Muscle of leg (tissue), 3 donors: ENCODE measurements at regions not wholly inside any gene's neighbourhood (a gene's known extent, or its start where the extent isn't known, plus 50 kb on each side); places are given as distances from the start of the nearest gene placed in this dataset.
"Not testable (repeated sequence)": the region's sequence is repeated elsewhere in the genome, so short reads cannot be mapped to it uniquely, and the experiment has no call there.

Experiments
- DNase-seq: peaks from one replicate; pipeline ENCODE4 v3.0.0; 2013
- H3K27ac ChIP-seq: one replicate; pipeline ENCODE4 v1.5.1; 2013; ENCODE audit warnings: mild to moderate bottlenecking, low read length, control low read depth
- H3K27me3 ChIP-seq: one replicate; pipeline ENCODE4 v1.6.1; 2013; ENCODE audit warnings: low read length; ENCODE audit not compliant: control insufficient read depth, insufficient read depth
- H3K36me3 ChIP-seq: one replicate; pipeline ENCODE4 v1.6.1; 2013; ENCODE audit warnings: low read length; ENCODE audit not compliant: control insufficient read depth, insufficient read depth
- H3K4me1 ChIP-seq: one replicate; pipeline ENCODE4 v1.6.1; 2013; ENCODE audit warnings: low read length; ENCODE audit not compliant: control insufficient read depth, insufficient read depth
- H3K4me3 ChIP-seq: one replicate; pipeline ENCODE4 v1.5.1; 2013; ENCODE audit warnings: low read length, control low read depth
- H3K9me3 ChIP-seq: replicated peaks from 2 replicates; pipeline ENCODE4 v1.6.1; 2013; ENCODE audit warnings: low read depth, low read length; ENCODE audit not compliant: control insufficient read depth
- WGBS: methylation state at CpG from one replicate; pipeline ENCODE4 v1.1.5; 2013; ENCODE audit warnings: missing lambda C conversion rate; ENCODE audit not compliant: insufficient coverage; 5-methylcytosine and 5-hydroxymethylcytosine counted together

DNA sequence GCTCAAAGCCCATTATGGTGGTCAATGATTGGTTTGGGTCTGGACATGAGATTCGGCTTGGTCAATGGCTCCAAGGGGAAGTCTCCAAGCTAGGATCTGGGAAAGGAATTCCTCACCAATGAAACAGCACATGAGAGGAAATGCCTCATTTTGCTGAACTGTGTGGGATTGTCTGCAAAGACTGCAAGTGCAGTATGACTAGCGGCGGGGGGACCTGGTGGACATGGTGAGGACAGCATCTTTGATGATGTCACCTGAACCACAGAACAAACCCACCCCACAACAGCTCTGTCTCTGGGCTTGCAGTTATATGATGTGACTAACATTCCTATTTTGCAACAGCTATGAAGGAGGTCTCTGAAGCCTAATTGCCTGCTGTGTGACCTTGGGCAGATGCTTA, 50.6 kb upstream of the NKD1 start:
- 40% methylated on average over 1 of the region's 3 CpGs for WGBS
- Histone ChIP-seq H3K4me3 (no peak overlapping the region), H3K4me1 (peaks cover 8% of the 10 kb centered on the region), H3K36me3 (no peaks in the 10 kb centered on the region), H3K27ac (no peak overlapping the region), H3K9me3 (peaks cover 3% of the 10 kb centered on the region), H3K27me3 (peaks cover 7% of the 10 kb centered on the region)
- DNase-seq: no peak

DNA sequence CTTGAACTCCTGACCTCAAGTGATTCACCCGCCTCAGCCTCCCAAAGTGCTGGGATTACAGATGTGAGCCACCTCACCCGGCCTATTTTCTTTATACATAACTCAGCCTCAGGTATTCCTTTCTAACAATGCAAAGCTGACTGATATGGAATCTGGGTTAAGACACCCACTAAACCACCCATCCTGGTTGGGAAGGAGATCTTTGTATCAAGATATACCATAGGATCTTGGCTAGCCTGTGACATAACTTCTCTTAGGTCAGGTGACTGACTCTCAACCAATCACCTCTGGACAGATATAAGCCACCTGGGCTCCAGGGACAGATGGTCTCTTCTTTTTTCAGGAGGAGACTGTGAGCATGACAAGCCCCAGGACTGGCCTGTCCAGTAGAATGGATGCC, 51.2 kb upstream of the NKD1 start:
- WGBS: 100% methylated on average over 1 of the region's 2 CpGs

DNA sequence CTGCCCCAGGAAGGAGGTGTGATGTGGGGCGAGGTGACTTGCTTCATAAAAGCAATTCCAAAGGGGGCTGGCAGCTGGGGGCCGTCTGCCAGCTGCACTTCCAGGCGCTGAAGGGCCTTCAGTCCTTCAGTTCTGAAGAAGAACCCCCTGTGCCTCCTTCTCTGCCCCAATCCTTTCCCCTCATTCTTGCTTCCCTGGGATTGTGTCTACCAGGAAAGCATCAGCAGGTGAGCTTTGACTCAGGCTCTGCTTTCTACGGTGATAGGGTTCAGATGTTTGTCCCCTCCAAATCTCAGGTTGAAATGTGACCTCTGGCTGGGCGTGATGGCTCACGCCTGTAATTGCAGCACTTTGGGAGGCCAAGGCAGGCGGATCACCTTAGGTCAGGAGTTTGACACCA, 52.5 kb upstream of the NKD1 start:
- WGBS: 72% methylated on average over 5 of the region's 7 CpGs
- Histone ChIP-seq H3K4me3 (no peak overlapping the region), H3K27ac (no peak overlapping the region), H3K4me1 (peaks cover 8% of the 10 kb centered on the region), H3K9me3 (no peaks in the 10 kb centered on the region), H3K36me3 (no peaks in the 10 kb centered on the region), H3K27me3 (peaks cover 7% of the 10 kb centered on the region)
- DNase-seq: no peak

More for the DNA sequence above, 51.2 kb upstream of the NKD1 start:
- Histone ChIP-seq H3K4me1 (peaks cover 8% of the 10 kb centered on the region), H3K27me3 (peaks cover 7% of the 10 kb centered on the region), H3K4me3 (no peak overlapping the region), H3K9me3 (peaks cover under 1% of the 10 kb centered on the region), H3K36me3 (no peaks in the 10 kb centered on the region), H3K27ac (no peak overlapping the region)
- no peak for DNase-seq

DNA sequence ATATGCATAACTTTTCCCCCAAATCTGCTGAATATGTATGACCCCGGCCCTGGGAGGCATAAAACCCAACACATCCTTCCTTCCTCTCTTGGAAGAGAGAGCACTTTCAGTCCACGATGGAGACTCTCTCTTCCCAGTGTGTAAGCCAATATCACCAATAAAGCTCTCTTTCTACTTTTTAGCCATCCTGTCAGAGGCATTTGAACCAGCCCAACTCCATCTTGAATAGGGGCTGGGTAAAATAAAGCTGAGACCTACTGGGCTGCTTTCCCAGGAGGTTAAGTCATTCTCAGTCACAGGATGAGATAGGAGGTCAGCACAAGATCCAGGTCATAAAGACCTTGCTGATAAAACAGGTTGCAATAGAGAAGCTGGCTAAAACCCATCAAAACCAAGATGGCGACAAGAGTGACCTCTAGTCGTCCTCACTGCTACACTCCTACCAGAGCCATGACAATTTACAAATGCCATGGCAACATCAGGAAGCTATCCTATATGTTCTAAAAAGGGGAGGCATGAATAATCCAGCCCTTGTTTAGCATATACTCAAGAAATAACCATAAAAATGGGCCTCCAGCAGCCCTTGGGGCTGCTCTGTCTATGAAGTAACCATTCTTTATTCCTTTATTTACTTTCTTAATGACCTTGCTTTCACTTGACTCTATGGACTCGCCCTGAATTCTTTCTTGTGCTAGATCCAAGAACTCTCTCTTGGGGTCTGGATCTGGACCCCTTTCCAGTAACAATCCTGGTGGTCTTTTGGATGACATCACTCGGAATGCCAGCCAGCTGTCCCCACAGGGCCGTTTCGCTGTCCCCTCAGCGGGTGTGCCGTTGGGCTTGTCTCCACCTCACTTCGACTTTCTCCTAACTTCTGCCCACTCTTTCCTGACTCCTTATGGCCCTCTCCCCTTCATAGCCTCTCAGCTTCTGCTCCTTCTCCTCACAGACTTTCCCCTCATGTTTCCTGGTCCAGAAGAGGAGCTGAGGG, 53.4 kb upstream of the NKD1 start:
- Histone ChIP-seq H3K4me1 (peaks cover 8% of the 10 kb centered on the region), H3K4me3 (no peak overlapping the region), H3K27me3 (peaks cover 7% of the 10 kb centered on the region), H3K27ac (no peak overlapping the region), H3K36me3 (no peaks in the 10 kb centered on the region), H3K9me3 (no peaks in the 10 kb centered on the region)
- DNase-seq: no peak
- 59% methylated on average over 10 of the region's 11 CpGs for WGBS

DNA sequence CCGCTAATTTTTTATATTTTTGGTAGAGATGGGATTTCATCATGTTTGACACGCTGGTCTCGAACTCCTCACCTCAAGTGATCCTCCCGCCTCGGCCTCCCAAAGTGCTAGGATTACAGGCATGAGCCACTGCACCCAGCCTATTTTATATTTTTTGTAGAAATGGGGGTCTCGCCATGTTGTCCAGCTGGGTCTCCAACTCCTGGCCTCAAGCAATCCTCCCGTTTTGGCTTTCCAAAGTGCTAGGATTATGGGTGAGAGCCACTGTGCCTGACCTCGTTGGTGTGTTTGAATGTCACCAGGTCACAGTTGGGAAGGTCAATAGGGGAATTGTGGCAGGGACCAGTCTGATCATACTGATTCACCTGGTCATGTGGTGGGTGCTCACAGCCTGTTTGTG, 56.7 kb upstream of the NKD1 start:
- no peaks in the 10 kb centered on the region for H3K4me1 ChIP-seq
- DNase-seq: no peak
- no peaks in the 10 kb centered on the region for H3K27me3 ChIP-seq
- H3K36me3 ChIP-seq: no peaks in the 10 kb centered on the region
- no peak overlapping the region for H3K4me3 ChIP-seq
- H3K27ac ChIP-seq: no peak overlapping the region
- WGBS: 76% methylated on average over 2 of the region's 8 CpGs
- H3K9me3 ChIP-seq: no peaks in the 10 kb centered on the region

DNA sequence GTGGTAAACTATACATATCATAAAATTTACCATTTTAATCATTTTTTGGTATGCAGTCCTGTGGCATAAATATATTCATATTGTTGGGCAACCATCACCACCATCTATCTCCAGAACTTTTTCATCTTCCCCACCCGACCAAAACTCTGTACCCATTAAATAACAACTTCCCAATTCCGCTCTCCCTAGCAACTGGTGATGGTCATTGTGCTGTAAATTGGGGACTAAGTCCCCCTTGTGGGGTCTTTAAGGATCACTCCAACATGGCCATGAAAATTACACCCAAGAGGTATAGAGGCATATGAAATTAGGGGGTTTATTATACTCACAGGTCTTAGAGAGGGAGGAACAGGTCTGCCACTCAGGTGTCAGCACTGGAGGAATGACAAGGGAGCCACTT, 57.4 kb upstream of the NKD1 start:
- no CpG with 5 or more reads among the region's 2 CpGs for WGBS

DNA sequence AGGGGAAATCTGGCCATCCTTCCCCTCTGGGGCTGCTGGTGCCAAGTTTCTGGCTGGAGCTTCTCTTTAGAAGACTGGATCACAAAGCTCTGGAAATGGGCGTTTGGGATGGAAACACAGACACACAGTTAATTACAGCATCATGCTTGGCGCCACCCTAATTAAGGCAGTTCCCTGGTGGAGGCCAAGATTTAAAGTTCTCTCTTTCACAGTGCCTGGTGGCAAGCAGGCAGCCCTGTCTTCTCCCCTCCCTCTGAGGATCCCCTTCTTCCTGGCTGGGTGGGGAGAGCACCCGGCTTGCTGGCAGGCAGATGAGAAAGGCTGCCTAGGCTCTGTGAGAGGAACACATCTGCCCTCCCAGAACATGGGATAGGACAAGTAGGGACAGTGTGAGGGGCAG, 59.0 kb upstream of the NKD1 start:
- WGBS: no CpG with 5 or more reads among the region's 3 CpGs
- Histone ChIP-seq H3K27me3 (no peaks in the 10 kb centered on the region), H3K4me1 (no peaks in the 10 kb centered on the region), H3K4me3 (no peak overlapping the region), H3K36me3 (no peaks in the 10 kb centered on the region), H3K9me3 (no peaks in the 10 kb centered on the region), H3K27ac (no peak overlapping the region)
- DNase-seq: no peak

More for the DNA sequence above, 57.4 kb upstream of the NKD1 start:
- no peak for DNase-seq
- Histone ChIP-seq H3K36me3 (no peaks in the 10 kb centered on the region), H3K4me1 (no peaks in the 10 kb centered on the region), H3K4me3 (no peak overlapping the region), H3K27me3 (no peaks in the 10 kb centered on the region), H3K9me3 (no peaks in the 10 kb centered on the region), H3K27ac (no peak overlapping the region)

DNA sequence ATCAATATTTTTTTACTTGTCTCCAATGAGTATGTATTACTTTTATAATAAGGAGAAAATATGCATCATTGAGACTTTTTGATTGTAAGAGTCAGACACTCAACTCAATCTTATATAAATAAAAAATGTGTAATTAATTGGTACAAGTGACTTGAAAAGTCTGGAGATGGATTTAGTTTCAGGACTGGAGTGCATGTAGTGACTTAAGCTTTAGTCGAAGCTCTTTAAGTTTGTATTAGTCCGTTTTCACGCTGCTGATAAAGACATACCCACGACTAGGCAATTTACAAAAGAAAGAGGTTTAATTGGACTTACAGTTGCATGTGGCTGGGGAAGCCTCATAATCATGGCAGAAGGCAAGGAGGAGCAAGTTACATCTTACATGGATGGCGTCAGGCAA, 60.7 kb upstream of the NKD1 start:
- Histone ChIP-seq H3K4me3 (no peak overlapping the region), H3K4me1 (no peaks in the 10 kb centered on the region), H3K27ac (no peak overlapping the region), H3K9me3 (no peaks in the 10 kb centered on the region), H3K36me3 (no peaks in the 10 kb centered on the region), H3K27me3 (no peaks in the 10 kb centered on the region)
- no peak for DNase-seq
- 100% methylated on average over 1 of the region's 5 CpGs for WGBS

DNA sequence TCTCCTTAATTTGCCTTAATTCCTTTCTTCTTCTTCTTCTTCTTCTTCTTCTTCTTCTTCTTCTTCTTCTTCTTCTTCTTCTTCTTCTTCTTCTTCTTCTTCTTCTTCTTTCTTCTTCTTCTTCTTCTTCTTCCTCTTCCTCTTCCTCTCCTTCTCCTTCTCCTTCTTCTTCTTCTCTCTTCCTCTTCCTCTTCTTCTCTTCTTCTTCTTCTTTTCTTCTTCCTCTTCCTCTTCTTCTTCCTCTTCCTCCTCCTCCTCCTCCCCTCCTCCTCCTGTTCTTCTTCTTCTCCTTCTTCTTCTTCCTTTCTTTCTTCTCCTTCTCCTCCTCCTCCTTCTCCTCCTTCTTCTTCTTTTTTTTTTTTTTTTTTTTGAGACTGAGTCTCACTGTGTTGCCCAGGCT, 62.0 kb upstream of the NKD1 start:
- not testable (repeated sequence) for H3K36me3 ChIP-seq, H3K27ac ChIP-seq, H3K4me1 ChIP-seq, H3K4me3 ChIP-seq, H3K27me3 ChIP-seq, DNase-seq, H3K9me3 ChIP-seq

DNA sequence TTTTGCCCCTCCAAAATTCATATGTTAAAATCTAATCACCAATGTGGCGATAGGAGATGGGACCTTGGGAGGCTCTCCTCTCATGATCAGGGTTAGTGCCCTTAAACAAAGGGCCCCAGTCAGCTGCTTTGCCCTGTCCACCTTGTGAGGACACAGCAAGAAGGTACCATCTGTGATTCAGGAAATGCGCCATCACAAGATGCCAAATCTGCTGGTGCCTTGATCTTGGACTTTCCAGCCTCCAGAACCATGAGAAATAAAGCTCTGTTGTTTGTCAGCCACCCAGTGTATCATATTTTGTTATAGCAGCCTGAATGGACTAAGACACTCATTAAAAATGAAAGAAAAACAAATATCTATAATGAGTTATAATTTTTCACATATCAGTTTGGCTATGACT, 63.0 kb upstream of the NKD1 start:
- 83% methylated on average over 1 of the region's 2 CpGs for WGBS
- no peaks in the 10 kb centered on the region for H3K4me1 ChIP-seq
- DNase-seq: no peak
- H3K9me3 ChIP-seq: no peaks in the 10 kb centered on the region
- H3K27ac ChIP-seq: no peak overlapping the region
- peaks cover 2% of the 10 kb centered on the region for H3K27me3 ChIP-seq
- H3K36me3 ChIP-seq: no peaks in the 10 kb centered on the region
- no peak overlapping the region for H3K4me3 ChIP-seq
